LNCAP (cell line): ENCODE measurements at regions not wholly inside any gene's neighbourhood (a gene's known extent, or its start where the extent isn't known, plus 50 kb on each side); places are given as distances from the start of the nearest gene placed in this dataset.

ENCODE experiments used
- TF ChIP-seq, protein P1 (sequence below): fragments of 450-650 bp; IDR thresholded peaks from 2 replicates; pipeline ENCODE4 v1.5.1; 2017; ENCODE audit warnings: mild to moderate bottlenecking

DNA sequence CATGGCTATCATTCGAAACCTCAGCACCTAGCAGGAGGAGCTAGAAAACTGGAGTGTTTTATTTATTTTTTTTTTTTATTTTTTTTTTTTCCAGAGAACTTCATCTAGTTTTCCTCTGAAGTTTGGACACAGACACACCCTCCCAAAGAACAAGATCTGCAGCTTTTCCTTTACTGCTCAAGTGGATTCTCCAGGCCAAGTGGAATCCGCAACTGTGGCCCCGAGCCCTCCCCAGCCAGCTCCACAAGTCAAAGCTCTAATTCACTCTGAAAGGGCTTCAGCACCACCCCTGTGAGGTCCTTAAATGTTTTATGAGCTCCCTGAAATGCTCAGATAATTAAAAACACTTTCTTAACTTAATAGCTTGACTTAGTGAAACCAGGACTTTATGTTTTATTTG, 332.1 kb upstream of the DYNLRB2 start:
- TF ChIP-seq, protein P1, sequence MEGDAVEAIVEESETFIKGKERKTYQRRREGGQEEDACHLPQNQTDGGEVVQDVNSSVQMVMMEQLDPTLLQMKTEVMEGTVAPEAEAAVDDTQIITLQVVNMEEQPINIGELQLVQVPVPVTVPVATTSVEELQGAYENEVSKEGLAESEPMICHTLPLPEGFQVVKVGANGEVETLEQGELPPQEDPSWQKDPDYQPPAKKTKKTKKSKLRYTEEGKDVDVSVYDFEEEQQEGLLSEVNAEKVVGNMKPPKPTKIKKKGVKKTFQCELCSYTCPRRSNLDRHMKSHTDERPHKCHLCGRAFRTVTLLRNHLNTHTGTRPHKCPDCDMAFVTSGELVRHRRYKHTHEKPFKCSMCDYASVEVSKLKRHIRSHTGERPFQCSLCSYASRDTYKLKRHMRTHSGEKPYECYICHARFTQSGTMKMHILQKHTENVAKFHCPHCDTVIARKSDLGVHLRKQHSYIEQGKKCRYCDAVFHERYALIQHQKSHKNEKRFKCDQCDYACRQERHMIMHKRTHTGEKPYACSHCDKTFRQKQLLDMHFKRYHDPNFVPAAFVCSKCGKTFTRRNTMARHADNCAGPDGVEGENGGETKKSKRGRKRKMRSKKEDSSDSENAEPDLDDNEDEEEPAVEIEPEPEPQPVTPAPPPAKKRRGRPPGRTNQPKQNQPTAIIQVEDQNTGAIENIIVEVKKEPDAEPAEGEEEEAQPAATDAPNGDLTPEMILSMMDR: no peak

DNA sequence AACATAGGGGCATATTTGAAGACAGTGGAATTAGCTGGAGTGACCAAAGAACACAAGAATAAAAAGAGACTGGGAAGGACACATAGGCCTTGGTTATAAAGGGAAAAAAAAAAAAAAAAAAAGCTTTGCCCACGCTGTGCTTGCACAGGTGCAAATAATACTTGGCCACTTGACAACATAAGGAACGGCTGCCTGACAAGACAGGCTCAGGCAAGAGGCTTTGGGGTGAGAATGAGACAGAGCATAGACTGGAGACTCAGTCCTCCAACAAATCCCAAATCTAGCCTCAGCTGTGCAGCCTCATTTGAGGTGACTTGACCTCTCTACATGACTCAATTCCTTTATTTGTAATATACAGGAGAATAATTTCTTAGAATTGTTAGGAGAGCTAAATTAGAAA, 332.8 kb upstream of the DYNLRB2 start:
- TF ChIP-seq, protein P1: no peak

DNA sequence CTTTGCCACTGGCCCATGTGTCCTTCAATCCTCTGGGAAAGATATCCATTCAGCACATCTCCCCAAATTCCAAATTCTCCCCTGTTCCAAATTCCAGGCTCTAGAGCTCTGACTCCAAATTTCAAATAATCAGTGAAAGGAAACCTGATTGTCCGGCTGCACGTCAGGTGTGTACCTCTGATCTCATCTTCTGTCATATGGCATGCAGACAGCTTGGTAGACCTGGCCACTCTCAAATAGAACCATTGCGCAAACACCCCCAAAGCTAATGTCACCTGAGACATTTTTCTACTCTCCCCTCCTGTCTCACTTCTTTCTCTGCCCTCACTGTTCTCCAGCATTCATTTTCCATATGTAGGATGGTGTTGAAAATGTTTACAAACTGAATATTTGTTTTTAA, 337.0 kb upstream of the DYNLRB2 start:
- TF ChIP-seq, protein P1: no peak

DNA sequence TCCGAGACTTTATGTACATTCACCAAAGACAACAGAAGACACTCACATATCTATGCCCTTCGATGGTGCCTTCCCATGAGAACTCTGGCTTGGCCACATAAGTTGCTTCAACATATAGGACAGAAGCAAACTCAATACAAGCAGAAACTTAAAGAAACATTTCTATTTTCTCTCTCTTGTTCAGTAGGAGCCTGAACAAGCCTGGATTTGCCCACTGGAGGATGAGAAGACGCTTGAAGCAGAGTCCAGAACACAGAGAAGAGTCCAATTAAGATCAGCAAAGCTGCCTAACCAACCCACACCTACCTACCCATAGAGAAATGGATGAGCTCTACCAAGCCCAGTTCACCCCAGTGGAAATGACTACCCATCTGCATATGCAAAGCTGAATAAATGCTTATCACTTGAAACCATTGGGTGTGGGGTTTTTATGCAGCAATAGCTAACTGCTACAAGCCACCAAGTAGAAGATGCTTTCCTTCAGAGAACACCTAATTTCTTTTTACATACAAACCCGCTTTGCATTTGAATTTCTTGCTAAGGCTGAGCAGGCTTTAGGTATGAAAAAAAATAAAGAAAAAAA, 337.9 kb upstream of the DYNLRB2 start:
- TF ChIP-seq, protein P1: no peak

DNA sequence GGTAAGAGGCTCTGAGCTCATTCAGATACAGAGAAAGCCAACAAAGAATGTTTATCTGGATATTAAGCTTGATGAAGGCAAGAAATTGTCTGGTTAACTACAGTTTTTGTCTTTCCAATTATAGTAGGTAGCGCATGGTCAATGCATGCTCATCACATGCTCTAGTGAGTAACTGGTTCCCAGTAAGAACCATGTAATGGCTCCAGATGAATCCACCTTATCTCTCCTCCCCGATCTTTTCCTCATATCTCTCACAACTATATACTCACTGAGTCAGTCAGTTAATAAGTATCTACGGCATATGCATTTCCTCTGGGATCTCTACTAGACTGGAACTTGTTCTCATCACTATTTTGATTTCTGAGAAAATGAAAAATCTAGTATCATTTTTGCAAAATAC, 340.7 kb upstream of the DYNLRB2 start:
- TF ChIP-seq, protein P1: no peak

DNA sequence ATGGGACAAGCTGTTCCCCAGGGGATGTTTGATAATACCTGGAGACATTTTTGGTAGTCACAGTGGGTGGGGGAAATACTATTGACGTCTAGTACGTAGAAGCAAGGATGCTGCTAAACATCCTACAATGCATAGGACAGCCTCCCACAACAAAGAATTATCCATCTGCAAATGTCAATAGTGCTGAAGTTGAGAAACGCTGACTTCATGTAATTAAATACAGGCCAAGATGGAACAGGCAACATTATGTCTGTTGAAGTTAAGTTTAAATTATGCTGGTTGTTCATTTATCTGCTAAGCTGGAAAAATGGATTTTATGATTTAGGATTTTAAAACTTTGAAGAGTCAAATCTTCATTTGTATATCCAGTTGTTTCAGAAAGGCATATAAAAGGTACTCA, 341.2 kb upstream of the DYNLRB2 start:
- TF ChIP-seq, protein P1: no peak

DNA sequence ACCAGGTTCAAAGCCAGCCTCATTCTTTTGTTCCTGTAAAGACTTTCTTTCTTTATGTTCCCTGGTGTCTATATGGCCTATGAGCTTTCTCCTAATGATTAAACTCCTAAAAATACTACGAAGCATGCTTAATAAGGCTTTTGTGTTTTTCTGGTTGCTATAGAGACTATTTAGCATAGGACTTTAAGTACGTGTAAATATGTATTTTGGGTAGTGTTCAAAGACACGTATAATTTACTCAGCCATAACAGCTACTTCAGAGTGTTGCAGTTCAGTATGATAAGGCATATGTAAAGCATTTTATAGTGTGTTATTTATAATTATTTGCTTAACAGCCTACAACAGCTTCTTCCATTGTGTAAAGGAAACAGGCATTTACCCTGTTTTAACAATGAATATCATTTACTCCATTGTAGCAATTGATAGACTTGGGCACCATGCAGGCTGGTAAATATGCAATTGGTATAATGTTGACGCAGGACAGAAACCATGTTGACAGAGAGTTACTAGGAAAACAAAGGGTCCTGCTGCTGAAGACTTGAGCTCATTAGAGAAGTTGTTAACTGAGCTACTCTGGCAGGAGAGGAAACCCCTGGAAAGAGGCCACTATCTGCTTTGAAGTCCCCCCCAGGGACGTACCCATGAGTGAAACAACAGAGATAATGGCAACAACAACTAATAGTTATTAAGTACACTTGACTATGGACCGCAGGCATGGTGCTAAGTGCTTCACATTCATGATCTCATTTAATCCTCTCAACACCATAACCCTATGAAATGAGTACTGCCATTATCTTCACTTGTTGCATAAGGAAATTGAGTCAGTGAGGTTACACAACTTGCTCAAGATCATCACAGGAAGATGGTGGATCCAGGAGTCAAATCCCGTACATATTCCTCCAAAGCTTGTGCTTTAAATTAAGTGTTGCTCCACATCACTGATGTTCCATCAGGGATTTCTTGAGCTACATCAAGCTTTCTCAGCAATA, 342.2 kb upstream of the DYNLRB2 start:
- TF ChIP-seq, protein P1: no peak
